H1 (cell line): ENCODE measurements at regions not wholly inside any gene's neighbourhood (a gene's known extent, or its start where the extent isn't known, plus 50 kb on each side); places are given as distances from the start of the nearest gene placed in this dataset.

Source experiments
- CTCF ChIA-PET: fragments of 300-600 bp; sonication (Branson Sonifier 250); formaldehyde crosslinking; loops from one replicate; lab custom pipeline; 2021; ENCODE audit not compliant: partially characterized antibody; lab: Charles Lee
- POLR2A ChIA-PET: fragments of 300-600 bp; sonication (Branson Sonifier 250); formaldehyde crosslinking; loops from one replicate; lab custom pipeline; 2021; ENCODE audit warnings: inconsistent platforms; ENCODE audit not compliant: partially characterized antibody; lab: Charles Lee
- DNase-seq, 2 experiments: peaks; one replicate each; pipeline versions ENCODE4 v3.0.0 to v3.0.0-alpha.2; 2010 to 2022; ENCODE audit warnings: low spot score in 2 of 2, low read depth in 1 of 2, mixed read lengths in 1 of 2
- FAIRE-seq: peaks from 2 replicates; lab custom pipeline; 2011; peaks lifted over from hg19 to GRCh38; lab: Jason Lieb, UNC
- H2AFZ ChIP-seq: 2 replicates; pipeline ENCODE4 v1.8.1; 2012; ENCODE audit warnings: low read length, inconsistent platforms
- H2AK5ac ChIP-seq: 2 replicates; pipeline ENCODE4 v1.6.1; 2013; ENCODE audit warnings: low read depth, low read length
- H2BK120ac ChIP-seq: replicated peaks from 2 replicates; pipeline ENCODE3; 2013; ENCODE audit warnings: low read depth, low read length, inconsistent platforms
- H2BK12ac ChIP-seq: 2 replicates; pipeline ENCODE4 v1.6.1; 2013; ENCODE audit warnings: low read depth, low read length
- H2BK15ac ChIP-seq: 2 replicates; pipeline ENCODE4 v1.6.1; 2013; ENCODE audit warnings: low read length
- H2BK20ac ChIP-seq: 2 replicates; pipeline ENCODE4 v1.6.1; 2013; ENCODE audit warnings: low read length
- H2BK5ac ChIP-seq: 2 replicates; pipeline ENCODE4 v1.6.1; 2013; ENCODE audit warnings: low read depth, low read length
- H3K14ac ChIP-seq: 2 replicates; pipeline ENCODE4 v1.6.1; 2013; ENCODE audit warnings: inconsistent platforms; ENCODE audit not compliant: insufficient read length
- H3K18ac ChIP-seq: 2 replicates; pipeline ENCODE4 v1.6.1; 2013; ENCODE audit warnings: low read length; ENCODE audit errors: extremely low read depth
- H3K23ac ChIP-seq: 2 replicates; pipeline ENCODE4 v1.6.1; 2013; ENCODE audit warnings: inconsistent platforms; ENCODE audit not compliant: insufficient read length
- H3K23me2 ChIP-seq: 2 replicates; pipeline ENCODE4 v1.6.1; 2013; ENCODE audit warnings: low read depth, low read length
- H3K27ac ChIP-seq: 2 replicates; pipeline ENCODE4 v1.6.1; 2011; ENCODE audit warnings: low read depth, low read length, inconsistent platforms
- H3K27me3 ChIP-seq, 4 experiments: replicated peaks in 1 of 4; 1 replicate in 1 of 4; 2 replicates in 3 of 4; pipeline versions ENCODE4 v1.6.1 to v1.8.1; 2011 to 2013; ENCODE audit warnings: low read length in 3 of 4, mild to moderate bottlenecking in 3 of 4, inconsistent platforms in 2 of 4, mixed read lengths in 2 of 4, moderate library complexity in 1 of 4; ENCODE audit not compliant: control insufficient read depth in 3 of 4, insufficient read depth in 3 of 4; ENCODE audit errors: extremely low read depth in 1 of 4
- H3K36me3 ChIP-seq, 4 experiments: 2 replicates each; pipeline versions ENCODE4 v1.6.1 to v1.8.1; 2011 to 2013; ENCODE audit warnings: mild to moderate bottlenecking in 4 of 4, low read length in 3 of 4, moderate library complexity in 2 of 4, control low read depth in 1 of 4, inconsistent platforms in 1 of 4; ENCODE audit not compliant: insufficient read depth in 4 of 4, control insufficient read depth in 2 of 4
- H3K4ac ChIP-seq: replicated peaks from 2 replicates; pipeline ENCODE3; 2013; ENCODE audit warnings: low read length, low read depth, mixed read lengths, inconsistent platforms; ENCODE audit not compliant: insufficient read length
- H3K4me1 ChIP-seq, 4 experiments: replicated peaks in 1 of 4; 1 replicate in 1 of 4; 2 replicates in 3 of 4; pipeline versions ENCODE4 v1.6.1 to v1.8.1; 2011 to 2013; ENCODE audit warnings: low read length in 3 of 4, inconsistent platforms in 2 of 4, mixed read lengths in 1 of 4; ENCODE audit not compliant: insufficient read depth in 4 of 4, control insufficient read depth in 3 of 4
- H3K4me2 ChIP-seq, 2 experiments: 2 replicates each; pipeline versions ENCODE4 v1.6.1 to v1.8.1; 2011 to 2013; ENCODE audit warnings: low read depth in 2 of 2, low read length in 2 of 2, control low read depth in 1 of 2, inconsistent platforms in 1 of 2, mild to moderate bottlenecking in 1 of 2; ENCODE audit not compliant: insufficient read depth in 1 of 2
- H3K4me3 ChIP-seq, 4 experiments: fragments of 200-600, 300-600 bp in 1 of 4; sonication (generic), shearing (Covaris generic), sonication (Bioruptor Twin) in 1 of 4; 2 replicates each; pipeline versions ENCODE4 v1.5.1 to v1.8.1; 2011 to 2016; ENCODE audit warnings: low read length in 4 of 4, low read depth in 3 of 4, control low read depth in 2 of 4, inconsistent platforms in 2 of 4, mild to moderate bottlenecking in 2 of 4, mixed read lengths in 1 of 4, moderate library complexity in 1 of 4; ENCODE audit not compliant: insufficient read depth in 2 of 4; ENCODE audit errors: extremely low read depth in 1 of 4
- H3K56ac ChIP-seq: replicated peaks from 2 replicates; pipeline ENCODE3; 2013; ENCODE audit warnings: low read depth, mild to moderate bottlenecking, mixed read lengths, low read length, inconsistent platforms; ENCODE audit not compliant: insufficient read length
- H3K79me1 ChIP-seq: 2 replicates; pipeline ENCODE4 v1.6.1; 2013; ENCODE audit warnings: low read depth, low read length, control low read depth
- H3K79me2 ChIP-seq, 2 experiments: 2 replicates each; pipeline versions ENCODE4 v1.6.1 to v1.8.1; 2012 to 2013; ENCODE audit warnings: low read length in 2 of 2, mild to moderate bottlenecking in 2 of 2, inconsistent platforms in 1 of 2; ENCODE audit not compliant: insufficient read depth in 2 of 2, control insufficient read depth in 1 of 2
- H3K9ac ChIP-seq, 4 experiments: replicated peaks in 1 of 4; 1 replicate in 1 of 4; 2 replicates in 3 of 4; pipeline versions ENCODE4 v1.6.1 to v1.8.1; 2011 to 2013; ENCODE audit warnings: low read depth in 3 of 4, low read length in 3 of 4, control low read depth in 2 of 4, mild to moderate bottlenecking in 2 of 4, moderate library complexity in 2 of 4, inconsistent platforms in 1 of 4; ENCODE audit errors: extremely low read depth in 1 of 4
- H3K9me3 ChIP-seq, 2 experiments: 2 replicates each; pipeline versions ENCODE4 v1.6.1 to v1.8.1; 2012 to 2013; ENCODE audit warnings: mild to moderate bottlenecking in 2 of 2, moderate library complexity in 2 of 2, control low read depth in 1 of 2, inconsistent platforms in 1 of 2, low read depth in 1 of 2, low read length in 1 of 2, mixed read lengths in 1 of 2; ENCODE audit not compliant: insufficient read depth in 2 of 2
- H4K20me1 ChIP-seq, 2 experiments: replicated peaks in 1 of 2; 2 replicates each; pipeline versions ENCODE3 to v1.8.1; 2011 to 2013; ENCODE audit warnings: inconsistent platforms in 2 of 2, low read length in 2 of 2, mild to moderate bottlenecking in 1 of 2; ENCODE audit not compliant: insufficient read depth in 2 of 2, control insufficient read depth in 1 of 2
- H4K5ac ChIP-seq: 2 replicates; pipeline ENCODE4 v1.6.1; 2013; ENCODE audit warnings: low read length, low read depth, mixed read lengths, inconsistent platforms; ENCODE audit not compliant: insufficient read length
- H4K8ac ChIP-seq: 2 replicates; pipeline ENCODE4 v1.8.0; 2013; ENCODE audit warnings: mild to moderate bottlenecking, moderate library complexity, low read length, inconsistent platforms; ENCODE audit not compliant: insufficient read depth; ENCODE audit errors: extremely low read depth
- H4K91ac ChIP-seq: replicated peaks from 2 replicates; pipeline ENCODE3; 2013; ENCODE audit warnings: low read length, mixed read lengths, inconsistent platforms; ENCODE audit not compliant: insufficient read length
- ATF3 ChIP-seq: IDR thresholded peaks from 2 replicates; pipeline ENCODE4 v1.6.1; 2011; ENCODE audit warnings: low read depth, mild to moderate bottlenecking, low read length; ENCODE audit not compliant: insufficient read depth
- EZH2 ChIP-seq: fragments of 200-600 bp; sonication (generic); IDR thresholded peaks from 2 replicates; pipeline ENCODE4 v1.7.1; 2012; ENCODE audit warnings: low read depth, mild to moderate bottlenecking, moderate library complexity, low read length, inconsistent platforms; ENCODE audit not compliant: severe bottlenecking
- GABPA ChIP-seq: IDR thresholded peaks from 2 replicates; pipeline ENCODE4 v1.6.1; 2011; ENCODE audit warnings: mild to moderate bottlenecking, low read length, moderate library complexity, borderline replicate concordance; ENCODE audit not compliant: insufficient read depth
- KDM5A ChIP-seq: fragments of 200-600 bp; IDR thresholded peaks from 2 replicates; pipeline ENCODE4 v1.7.1; 2012; ENCODE audit warnings: mild to moderate bottlenecking, low read length, inconsistent platforms, mixed read lengths
- POU5F1 ChIP-seq: IDR thresholded peaks from 2 replicates; pipeline ENCODE4 v1.6.1; 2011; ENCODE audit warnings: low read depth, mild to moderate bottlenecking, low read length, moderate library complexity
- RAD21 ChIP-seq, 2 experiments: IDR thresholded peaks in 1 of 2; conservative IDR thresholded peaks in 1 of 2; 2 replicates each; pipeline ENCODE4 v1.6.1; 2011; ENCODE audit warnings: low read depth in 2 of 2, low read length in 2 of 2, improper control_type of control experiment in 1 of 2, inconsistent platforms in 1 of 2, mild to moderate bottlenecking in 1 of 2, moderate library complexity in 1 of 2
- SUZ12 ChIP-seq: fragments of 200-600 bp; sonication (generic); IDR thresholded peaks from 2 replicates; pipeline ENCODE4 v1.6.1; 2012; ENCODE audit warnings: mild to moderate bottlenecking, inconsistent platforms, low read length, moderate library complexity, mixed read lengths
- TAF1 ChIP-seq: IDR thresholded peaks from 2 replicates; pipeline ENCODE4 v1.6.1; 2011; ENCODE audit warnings: mild to moderate bottlenecking, low read depth, low read length
- TEAD4 ChIP-seq: IDR thresholded peaks from 2 replicates; pipeline ENCODE4 v1.6.1; 2012; ENCODE audit warnings: low read depth, low read length, inconsistent platforms, mixed read lengths
- YY1 ChIP-seq: IDR thresholded peaks from 2 replicates; pipeline ENCODE4 v1.6.1; 2011; ENCODE audit warnings: low read depth, mild to moderate bottlenecking, low read length
- WGBS, 2 experiments: shearing (Covaris generic) in 1 of 2; methylation state at CpG; one replicate each; pipeline versions ENCODE4 v1.1.6 to v1.1.7; 2013 to 2015; ENCODE audit warnings: low lambda C conversion rate in 2 of 2, mixed read lengths in 2 of 2, inconsistent platforms in 1 of 2, low coverage in 1 of 2, missing lambda C conversion rate in 1 of 2; ENCODE audit not compliant: insufficient replicate concordance in 2 of 2, insufficient coverage in 1 of 2, insufficient read length in 1 of 2; ENCODE audit errors: extremely low coverage in 1 of 2, missing lambda C conversion rate in 1 of 2; 5-methylcytosine and 5-hydroxymethylcytosine counted together
- TF ChIP-seq, protein P1 (sequence below), 3 experiments: IDR thresholded peaks; 1 replicate in 2 of 3; 2 replicates in 1 of 3; pipeline versions ENCODE4 v1.5.1 to v1.6.1; 2011; ENCODE audit warnings: low read length in 3 of 3, mild to moderate bottlenecking in 3 of 3, inconsistent platforms in 2 of 3, low read depth in 1 of 3, moderate library complexity in 1 of 3; ENCODE audit not compliant: insufficient read depth in 1 of 3; ENCODE audit errors: control extremely low read depth in 1 of 3

DNA sequence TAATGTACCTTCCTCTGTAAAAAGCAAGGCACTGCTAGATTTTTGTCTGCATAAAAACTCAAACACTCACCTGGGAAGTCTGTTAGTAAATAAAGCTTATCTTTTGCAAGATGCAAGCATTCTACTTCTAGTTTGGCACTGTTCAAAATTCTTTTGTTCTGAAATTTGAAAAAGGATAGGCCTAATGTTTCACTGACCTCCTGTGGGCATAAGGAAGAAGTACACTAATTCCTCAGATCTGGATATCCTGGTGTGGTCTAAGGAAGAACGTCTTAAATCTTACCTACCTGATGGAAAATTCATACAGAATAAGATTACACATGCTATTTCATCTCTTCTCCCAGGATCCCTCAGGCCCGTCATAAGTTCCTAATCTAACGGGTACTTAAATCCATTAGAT, 93.5 kb upstream of the CAMK1G start:
- no peaks in the 10 kb centered on the region; a peak in 1 of 7 replicates for H3K4me1 ChIP-seq
- no peak overlapping the region for H2AK5ac ChIP-seq
- no peak overlapping the region for H3K27ac ChIP-seq
- no peak overlapping the region for H2BK15ac ChIP-seq
- H3K23ac ChIP-seq, result no peak overlapping the region
- H4K20me1 ChIP-seq, result no peaks in the 10 kb centered on the region
- H3K36me3 ChIP-seq, result no peaks in the 10 kb centered on the region
- H3K56ac ChIP-seq, result no peak overlapping the region
- no peak overlapping the region for H2BK12ac ChIP-seq
- no peak overlapping the region for H4K91ac ChIP-seq
- WGBS, 2 experiments, result 64% methylated on average over 3 of the region's 3 CpGs; no CpG with 5 or more reads in 1 of the 2 experiments
- H3K23me2 ChIP-seq, result no peaks in the 10 kb centered on the region
- no peak overlapping the region for H2AFZ ChIP-seq
- no peak for DNase-seq
- FAIRE-seq, result peak; percentile 65
- H3K79me2 ChIP-seq, result no peaks in the 10 kb centered on the region
- H3K4me3 ChIP-seq, result no peak overlapping the region
- H3K4me2 ChIP-seq, result no peak overlapping the region
- H3K4ac ChIP-seq, result no peak overlapping the region
- H2BK120ac ChIP-seq, result no peak overlapping the region
- ChIA-PET CTCF (interaction anchor here (0.6 to 8.0 kb wide), 42 partner anchors 8 to 959 kb away, joined by 3 to 63 read pairs (median 4); no protein-coding TSS in a partner anchor), POLR2A (no interaction called here)
- no peak overlapping the region for H3K18ac ChIP-seq
- no peak overlapping the region for H4K8ac ChIP-seq
- H3K79me1 ChIP-seq, result no peaks in the 10 kb centered on the region
- H4K5ac ChIP-seq, result no peak overlapping the region
- no peak overlapping the region for H2BK5ac ChIP-seq
- H3K9ac ChIP-seq, result no peak overlapping the region
- H3K14ac ChIP-seq, result no peak overlapping the region
- H3K27me3 ChIP-seq, result peaks cover 0 to 1% (median 0%) of the 10 kb centered on the region in 4 experiments; a peak in 1 of 7 replicates
- H3K9me3 ChIP-seq, result no peaks in the 10 kb centered on the region; a peak in 1 of 4 replicates
- H2BK20ac ChIP-seq, result no peak overlapping the region
- TF ChIP-seq TAF1 (no peak), KDM5A (no peak), ATF3 (no peak), POU5F1 (no peak), GABPA (no peak), YY1 (no peak), TEAD4 (no peak), SUZ12 (no peak), EZH2 (no peak), RAD21 (IDR thresholded peaks at IDR 0.05 in 1 of 2, conservative IDR thresholded peaks at IDR 0.05 in 1 of 2; ENCODE audit: low read depth in 2 of 2, low read length in 2 of 2) (peak; percentile 71 to 78)
- TF ChIP-seq, protein P1, sequence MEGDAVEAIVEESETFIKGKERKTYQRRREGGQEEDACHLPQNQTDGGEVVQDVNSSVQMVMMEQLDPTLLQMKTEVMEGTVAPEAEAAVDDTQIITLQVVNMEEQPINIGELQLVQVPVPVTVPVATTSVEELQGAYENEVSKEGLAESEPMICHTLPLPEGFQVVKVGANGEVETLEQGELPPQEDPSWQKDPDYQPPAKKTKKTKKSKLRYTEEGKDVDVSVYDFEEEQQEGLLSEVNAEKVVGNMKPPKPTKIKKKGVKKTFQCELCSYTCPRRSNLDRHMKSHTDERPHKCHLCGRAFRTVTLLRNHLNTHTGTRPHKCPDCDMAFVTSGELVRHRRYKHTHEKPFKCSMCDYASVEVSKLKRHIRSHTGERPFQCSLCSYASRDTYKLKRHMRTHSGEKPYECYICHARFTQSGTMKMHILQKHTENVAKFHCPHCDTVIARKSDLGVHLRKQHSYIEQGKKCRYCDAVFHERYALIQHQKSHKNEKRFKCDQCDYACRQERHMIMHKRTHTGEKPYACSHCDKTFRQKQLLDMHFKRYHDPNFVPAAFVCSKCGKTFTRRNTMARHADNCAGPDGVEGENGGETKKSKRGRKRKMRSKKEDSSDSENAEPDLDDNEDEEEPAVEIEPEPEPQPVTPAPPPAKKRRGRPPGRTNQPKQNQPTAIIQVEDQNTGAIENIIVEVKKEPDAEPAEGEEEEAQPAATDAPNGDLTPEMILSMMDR (IDR thresholded peaks at IDR 0.05; ENCODE audit: control extremely low read depth in 1 of 3, insufficient read depth in 1 of 3, low read depth in 1 of 3, low read length in 3 of 3), result peak in 2 of 3 experiments; percentile 25 to 50; a peak in 2 of 4 replicates
